HG03135 (cell line): ENCODE measurements at regions not wholly inside any gene's neighbourhood (a gene's known extent, or its start where the extent isn't known, plus 50 kb on each side); places are given as distances from the start of the nearest gene placed in this dataset.

Source experiments
- ATAC-seq: cut with Tn5 transposase; IDR thresholded peaks from one replicate; pipeline ENCODE4 v1.9.1; 2021; ENCODE audit warnings: mild to moderate bottlenecking, moderate library complexity; ENCODE audit not compliant: unreplicated experiment

DNA sequence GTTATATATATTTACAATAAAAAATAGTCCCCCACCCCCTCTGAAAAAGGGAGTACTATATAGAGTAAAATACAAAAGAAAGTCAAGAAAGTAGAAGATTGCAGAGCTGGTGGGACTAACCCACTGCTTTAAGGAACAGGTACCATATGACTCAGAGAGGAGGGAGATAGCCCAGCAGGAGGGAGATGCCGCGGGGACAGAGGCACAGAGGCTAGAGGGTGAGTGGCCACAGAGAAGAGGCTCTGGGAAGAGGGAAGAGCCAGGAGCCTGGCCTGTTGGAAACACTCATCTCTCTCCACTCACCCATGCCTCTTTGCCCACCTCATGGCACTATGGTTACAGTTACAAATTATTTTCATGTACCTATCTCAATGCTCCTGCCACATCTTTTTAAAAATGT, 53.6 kb upstream of the LYVE1 start:
- ATAC-seq = no peak

DNA sequence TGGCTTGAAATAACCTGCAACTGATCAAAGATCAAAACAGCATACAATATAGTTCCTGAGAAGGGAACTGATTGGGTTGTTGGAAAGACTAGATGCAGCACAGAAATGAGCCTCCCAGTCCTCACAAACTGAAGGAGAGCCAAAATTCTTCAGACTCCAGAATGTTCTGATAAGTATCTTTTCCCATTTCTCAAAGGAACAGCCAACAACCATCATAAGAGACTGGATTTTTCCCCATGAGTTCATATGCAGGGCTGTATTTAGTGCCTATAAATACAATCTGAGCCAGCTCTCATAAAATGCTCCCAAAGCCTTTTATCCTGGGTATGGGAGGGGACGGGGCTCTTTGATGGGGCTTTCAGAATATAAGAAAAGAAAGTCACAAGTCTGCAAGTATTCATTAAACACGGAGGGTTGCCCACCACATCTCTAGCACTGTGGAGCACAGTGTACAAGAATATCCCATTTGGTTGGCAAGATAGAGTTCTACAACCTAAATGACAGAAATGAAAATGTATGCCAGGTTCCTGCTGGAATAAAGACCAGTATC, 50.7 kb upstream of the LYVE1 start:
- no peak for ATAC-seq

DNA sequence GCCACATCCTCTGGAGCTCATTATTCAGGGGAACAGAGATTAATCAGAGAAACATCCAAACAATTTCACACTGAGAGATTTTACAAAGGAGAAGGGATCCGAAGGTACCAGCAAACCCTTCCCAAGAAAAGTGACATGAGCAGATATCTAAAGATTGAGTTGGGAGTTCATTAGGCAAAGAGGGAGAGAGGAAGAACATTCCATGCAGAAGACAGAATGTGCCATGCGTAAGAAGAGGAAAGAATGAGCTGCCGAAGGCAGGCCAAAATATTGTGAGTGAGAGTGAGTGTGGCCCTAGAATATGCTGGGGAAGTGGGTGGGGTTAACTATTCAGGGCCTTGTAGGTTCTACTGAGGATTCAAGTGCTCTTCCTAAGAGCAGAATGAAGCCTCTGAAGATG, 50.0 kb upstream of the LYVE1 start:
- ATAC-seq = no peak
